WTC11 (cell line): ENCODE measurements at regions not wholly inside any gene's neighbourhood (a gene's known extent, or its start where the extent isn't known, plus 50 kb on each side); places are given as distances from the start of the nearest gene placed in this dataset.

ENCODE experiments used
- ATAC-seq: fragments of 200-7000 bp; cut with Tn5 transposase; 2 replicates; pipeline ENCODE4 v1.10.0; 2021; ENCODE audit warnings: mild to moderate bottlenecking, moderate library complexity
- CTCF ChIA-PET: fragments of 300-600 bp; sonication (Branson Sonifier 250); formaldehyde crosslinking; loops from one replicate; lab custom pipeline; 2021; ENCODE audit warnings: antibody characterized with exemption; lab: Charles Lee
- POLR2A ChIA-PET: fragments of 350-600 bp; sonication (Branson Sonifier 250); formaldehyde crosslinking; loops from one replicate; lab custom pipeline; 2021; ENCODE audit warnings: antibody characterized with exemption; lab: Charles Lee
- DNase-seq: peaks from one replicate; pipeline ENCODE4 v3.0.0; 2021; ENCODE audit warnings: low spot score
- H3K27ac Mint-ChIP-seq: 2 replicates; pipeline ENCODE4 v1.8.0; 2021; ENCODE audit warnings: mixed read lengths
- H3K27me3 Mint-ChIP-seq: 2 replicates; pipeline ENCODE4 v1.8.0; 2021; ENCODE audit warnings: low read depth, mild to moderate bottlenecking, moderate library complexity, mixed read lengths
- H3K36me3 Mint-ChIP-seq: 2 replicates; pipeline ENCODE4 v1.8.0; 2021; ENCODE audit warnings: mixed read lengths
- H3K4me1 Mint-ChIP-seq: 2 replicates; pipeline ENCODE4 v1.8.0; 2022; ENCODE audit warnings: mixed read lengths
- H3K4me3 Mint-ChIP-seq: 2 replicates; pipeline ENCODE4 v1.8.0; 2021; ENCODE audit warnings: mild to moderate bottlenecking, moderate library complexity, mixed read lengths
- H3K9me3 Mint-ChIP-seq: 2 replicates; pipeline ENCODE4 v1.8.0; 2021; ENCODE audit warnings: mixed read lengths
- OVOL2 ChIP-seq: fragments of 250-450 bp; sonication (Bioruptor Pico); IDR thresholded peaks from 2 replicates; pipeline ENCODE4 v1.9.0; 2021; ENCODE audit warnings: mild to moderate bottlenecking, borderline replicate concordance
- SP1 ChIP-seq: sonication (generic); formaldehyde crosslinking; conservative IDR thresholded peaks from 2 replicates; pipeline ENCODE4 v1.8.1; 2022; ENCODE audit warnings: missing genetic modification reagents
- ZBTB21 ChIP-seq: sonication (generic); formaldehyde crosslinking; IDR thresholded peaks from 2 replicates; pipeline ENCODE4 v1.8.1; 2023; ENCODE audit warnings: mild to moderate bottlenecking, missing genetic modification reagents, borderline replicate concordance
- ZNF232 ChIP-seq: sonication (generic); formaldehyde crosslinking; IDR thresholded peaks from 2 replicates; pipeline ENCODE4 v1.8.0; 2022; ENCODE audit warnings: mild to moderate bottlenecking, missing genetic modification reagents
- ZNF317 ChIP-seq: sonication (generic); formaldehyde crosslinking; IDR thresholded peaks from 2 replicates; pipeline ENCODE4 v1.8.1; 2023; ENCODE audit warnings: low read depth, mild to moderate bottlenecking, moderate library complexity, missing genetic modification reagents, borderline replicate concordance
- TF ChIP-seq, protein P1 (sequence below): sonication (generic); formaldehyde crosslinking; IDR thresholded peaks from 2 replicates; pipeline ENCODE4 v1.8.1; 2023; ENCODE audit warnings: mild to moderate bottlenecking, missing genetic modification reagents
- TF ChIP-seq, protein P2 (sequence below): sonication (generic); formaldehyde crosslinking; IDR thresholded peaks from 2 replicates; pipeline ENCODE4 v1.8.1; 2022; ENCODE audit warnings: missing genetic modification reagents, borderline replicate concordance
- TF ChIP-seq, protein P3 (sequence below): fragments of 250-450 bp; sonication (Bioruptor Pico); IDR thresholded peaks from 2 replicates; pipeline ENCODE4 v1.9.0; 2021; ENCODE audit warnings: moderate library complexity, mild to moderate bottlenecking, inconsistent platforms, borderline replicate concordance
- TF ChIP-seq, protein P4 (sequence below): fragments of 250-450 bp; sonication (Bioruptor Pico); IDR thresholded peaks from 2 replicates; pipeline ENCODE4 v1.9.0; 2021; ENCODE audit warnings: mild to moderate bottlenecking, borderline replicate concordance
- TF ChIP-seq, protein P5 (sequence below): fragments of 250-450 bp; sonication (Bioruptor Pico); conservative IDR thresholded peaks from 2 replicates; pipeline ENCODE4 v1.9.0; 2021; ENCODE audit warnings: mild to moderate bottlenecking
- TF ChIP-seq, protein P6 (sequence below): sonication (generic); formaldehyde crosslinking; IDR thresholded peaks from 2 replicates; pipeline ENCODE4 v1.8.0; 2023; ENCODE audit warnings: missing genetic modification reagents
- TF ChIP-seq, protein P7 (sequence below): sonication (generic); formaldehyde crosslinking; IDR thresholded peaks from 2 replicates; pipeline ENCODE4 v1.8.1; 2023; ENCODE audit warnings: mild to moderate bottlenecking, missing genetic modification reagents, borderline replicate concordance
- TF ChIP-seq, protein P8 (sequence below): sonication (generic); formaldehyde crosslinking; IDR thresholded peaks from 2 replicates; pipeline ENCODE4 v1.8.1; 2022; ENCODE audit warnings: mild to moderate bottlenecking, missing genetic modification reagents, moderate library complexity, borderline replicate concordance

DNA sequence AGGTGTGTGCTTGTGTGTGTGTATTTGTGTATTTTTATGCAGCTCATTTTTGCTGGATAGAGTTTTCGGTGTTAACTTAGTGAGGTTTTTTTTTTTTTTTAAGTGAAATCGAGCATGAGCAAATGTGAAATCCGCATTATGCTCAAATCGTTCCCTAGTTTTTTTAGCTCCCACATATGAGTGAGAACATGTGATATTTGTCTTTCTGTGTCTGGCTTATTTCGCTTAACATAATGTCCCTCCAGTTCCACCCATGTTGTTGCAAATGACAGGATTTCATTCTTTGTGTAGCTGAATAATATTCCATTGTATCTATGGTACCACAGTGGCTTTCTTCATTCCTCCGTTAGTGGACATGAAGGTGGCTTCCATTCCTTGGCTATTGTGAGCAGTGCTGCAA, 1103.3 kb upstream of the EEF2KMT start:
- Mint-ChIP-seq H3K27me3 (peaks cover 6% of the 10 kb centered on the region), H3K4me1 (no peaks in the 10 kb centered on the region), H3K27ac (no peak overlapping the region), H3K4me3 (no peak overlapping the region), H3K9me3 (peaks cover 82% of the 10 kb centered on the region), H3K36me3 (peaks cover 70% of the 10 kb centered on the region)
- ChIA-PET CTCF (no interaction called here), POLR2A (no interaction called here)
- no peak for ATAC-seq
- DNase-seq: no peak
- TF ChIP-seq, protein P1, sequence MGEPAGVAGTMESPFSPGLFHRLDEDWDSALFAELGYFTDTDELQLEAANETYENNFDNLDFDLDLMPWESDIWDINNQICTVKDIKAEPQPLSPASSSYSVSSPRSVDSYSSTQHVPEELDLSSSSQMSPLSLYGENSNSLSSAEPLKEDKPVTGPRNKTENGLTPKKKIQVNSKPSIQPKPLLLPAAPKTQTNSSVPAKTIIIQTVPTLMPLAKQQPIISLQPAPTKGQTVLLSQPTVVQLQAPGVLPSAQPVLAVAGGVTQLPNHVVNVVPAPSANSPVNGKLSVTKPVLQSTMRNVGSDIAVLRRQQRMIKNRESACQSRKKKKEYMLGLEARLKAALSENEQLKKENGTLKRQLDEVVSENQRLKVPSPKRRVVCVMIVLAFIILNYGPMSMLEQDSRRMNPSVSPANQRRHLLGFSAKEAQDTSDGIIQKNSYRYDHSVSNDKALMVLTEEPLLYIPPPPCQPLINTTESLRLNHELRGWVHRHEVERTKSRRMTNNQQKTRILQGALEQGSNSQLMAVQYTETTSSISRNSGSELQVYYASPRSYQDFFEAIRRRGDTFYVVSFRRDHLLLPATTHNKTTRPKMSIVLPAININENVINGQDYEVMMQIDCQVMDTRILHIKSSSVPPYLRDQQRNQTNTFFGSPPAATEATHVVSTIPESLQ (CRISPR knock-in tag): no peak
- TF ChIP-seq, protein P2, sequence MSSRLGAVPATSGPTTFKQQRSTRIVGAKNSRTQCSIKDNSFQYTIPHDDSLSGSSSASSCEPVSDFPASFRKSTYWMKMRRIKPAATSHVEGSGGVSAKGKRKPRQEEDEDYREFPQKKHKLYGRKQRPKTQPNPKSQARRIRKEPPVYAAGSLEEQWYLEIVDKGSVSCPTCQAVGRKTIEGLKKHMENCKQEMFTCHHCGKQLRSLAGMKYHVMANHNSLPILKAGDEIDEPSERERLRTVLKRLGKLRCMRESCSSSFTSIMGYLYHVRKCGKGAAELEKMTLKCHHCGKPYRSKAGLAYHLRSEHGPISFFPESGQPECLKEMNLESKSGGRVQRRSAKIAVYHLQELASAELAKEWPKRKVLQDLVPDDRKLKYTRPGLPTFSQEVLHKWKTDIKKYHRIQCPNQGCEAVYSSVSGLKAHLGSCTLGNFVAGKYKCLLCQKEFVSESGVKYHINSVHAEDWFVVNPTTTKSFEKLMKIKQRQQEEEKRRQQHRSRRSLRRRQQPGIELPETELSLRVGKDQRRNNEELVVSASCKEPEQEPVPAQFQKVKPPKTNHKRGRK: no peak
- TF ChIP-seq, protein P3, sequence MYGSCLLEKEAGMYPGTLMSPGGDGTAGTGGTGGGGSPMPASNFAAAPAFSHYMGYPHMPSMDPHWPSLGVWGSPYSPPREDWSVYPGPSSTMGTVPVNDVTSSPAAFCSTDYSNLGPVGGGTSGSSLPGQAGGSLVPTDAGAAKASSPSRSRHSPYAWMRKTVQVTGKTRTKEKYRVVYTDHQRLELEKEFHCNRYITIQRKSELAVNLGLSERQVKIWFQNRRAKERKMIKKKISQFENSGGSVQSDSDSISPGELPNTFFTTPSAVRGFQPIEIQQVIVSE (CRISPR knock-in tag): no peak

DNA sequence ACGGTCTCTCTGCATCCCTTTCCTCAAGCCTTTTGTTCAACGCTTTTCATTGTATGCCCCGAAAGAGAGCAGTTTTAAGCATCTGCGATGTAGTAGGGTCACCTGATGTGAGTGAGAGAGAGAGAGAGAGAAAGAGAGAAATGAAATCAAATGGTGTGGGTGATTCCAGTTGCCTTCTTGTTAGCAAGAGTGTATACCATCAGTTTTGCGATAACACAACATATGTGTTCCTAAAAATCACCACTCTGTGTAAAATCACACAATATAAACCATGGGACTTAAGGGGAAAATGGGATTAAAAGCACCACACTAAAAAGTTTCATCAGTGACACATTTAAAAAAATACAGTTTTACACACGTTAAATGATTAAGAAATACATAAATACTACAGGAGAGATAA, 1102.7 kb upstream of the EEF2KMT start:
- ATAC-seq: no peak
- Mint-ChIP-seq H3K4me3 (no peak overlapping the region), H3K27me3 (peaks cover 6% of the 10 kb centered on the region), H3K36me3 (peaks cover 67% of the 10 kb centered on the region), H3K4me1 (no peaks in the 10 kb centered on the region), H3K27ac (no peak overlapping the region), H3K9me3 (peaks cover 77% of the 10 kb centered on the region)
- CTCF ChIA-PET: no interaction called here
- TF ChIP-seq, protein P4, sequence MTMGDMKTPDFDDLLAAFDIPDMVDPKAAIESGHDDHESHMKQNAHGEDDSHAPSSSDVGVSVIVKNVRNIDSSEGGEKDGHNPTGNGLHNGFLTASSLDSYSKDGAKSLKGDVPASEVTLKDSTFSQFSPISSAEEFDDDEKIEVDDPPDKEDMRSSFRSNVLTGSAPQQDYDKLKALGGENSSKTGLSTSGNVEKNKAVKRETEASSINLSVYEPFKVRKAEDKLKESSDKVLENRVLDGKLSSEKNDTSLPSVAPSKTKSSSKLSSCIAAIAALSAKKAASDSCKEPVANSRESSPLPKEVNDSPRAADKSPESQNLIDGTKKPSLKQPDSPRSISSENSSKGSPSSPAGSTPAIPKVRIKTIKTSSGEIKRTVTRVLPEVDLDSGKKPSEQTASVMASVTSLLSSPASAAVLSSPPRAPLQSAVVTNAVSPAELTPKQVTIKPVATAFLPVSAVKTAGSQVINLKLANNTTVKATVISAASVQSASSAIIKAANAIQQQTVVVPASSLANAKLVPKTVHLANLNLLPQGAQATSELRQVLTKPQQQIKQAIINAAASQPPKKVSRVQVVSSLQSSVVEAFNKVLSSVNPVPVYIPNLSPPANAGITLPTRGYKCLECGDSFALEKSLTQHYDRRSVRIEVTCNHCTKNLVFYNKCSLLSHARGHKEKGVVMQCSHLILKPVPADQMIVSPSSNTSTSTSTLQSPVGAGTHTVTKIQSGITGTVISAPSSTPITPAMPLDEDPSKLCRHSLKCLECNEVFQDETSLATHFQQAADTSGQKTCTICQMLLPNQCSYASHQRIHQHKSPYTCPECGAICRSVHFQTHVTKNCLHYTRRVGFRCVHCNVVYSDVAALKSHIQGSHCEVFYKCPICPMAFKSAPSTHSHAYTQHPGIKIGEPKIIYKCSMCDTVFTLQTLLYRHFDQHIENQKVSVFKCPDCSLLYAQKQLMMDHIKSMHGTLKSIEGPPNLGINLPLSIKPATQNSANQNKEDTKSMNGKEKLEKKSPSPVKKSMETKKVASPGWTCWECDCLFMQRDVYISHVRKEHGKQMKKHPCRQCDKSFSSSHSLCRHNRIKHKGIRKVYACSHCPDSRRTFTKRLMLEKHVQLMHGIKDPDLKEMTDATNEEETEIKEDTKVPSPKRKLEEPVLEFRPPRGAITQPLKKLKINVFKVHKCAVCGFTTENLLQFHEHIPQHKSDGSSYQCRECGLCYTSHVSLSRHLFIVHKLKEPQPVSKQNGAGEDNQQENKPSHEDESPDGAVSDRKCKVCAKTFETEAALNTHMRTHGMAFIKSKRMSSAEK (CRISPR knock-in tag): no peak
- TF ChIP-seq, protein P5, sequence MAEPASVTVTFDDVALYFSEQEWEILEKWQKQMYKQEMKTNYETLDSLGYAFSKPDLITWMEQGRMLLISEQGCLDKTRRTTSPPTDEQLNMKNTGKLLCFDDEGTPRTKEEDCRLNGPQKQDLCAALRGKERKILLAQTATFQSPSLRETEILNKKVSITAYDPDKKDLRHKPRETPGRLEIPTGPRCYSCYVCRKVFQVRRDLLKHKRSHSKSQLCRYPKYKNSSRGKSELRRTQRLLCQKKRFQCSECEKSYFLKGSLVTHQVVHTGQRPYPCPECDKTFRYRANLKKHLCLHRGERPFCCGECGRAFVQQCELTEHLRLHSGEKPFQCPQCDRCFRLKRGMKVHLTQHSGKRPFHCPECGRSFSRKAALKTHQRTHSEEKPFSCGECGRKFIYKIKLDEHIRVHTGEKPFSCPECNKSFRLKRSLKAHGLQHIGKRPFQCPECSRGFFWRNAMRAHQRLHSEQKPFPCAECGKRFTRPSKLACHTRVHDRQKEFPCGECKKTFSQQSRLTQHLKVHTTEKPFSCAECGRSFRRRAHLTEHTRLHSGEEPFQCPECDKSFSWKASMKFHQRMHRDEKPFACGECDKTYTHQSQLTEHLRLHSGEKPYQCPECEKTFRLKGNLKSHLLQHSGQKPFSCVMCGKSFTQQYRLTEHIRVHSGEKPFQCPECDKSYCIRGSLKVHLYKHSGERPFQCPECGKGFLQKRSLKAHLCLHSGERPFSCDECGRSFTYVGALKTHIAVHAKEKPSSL: no peak
- TF ChIP-seq ZNF232 (CRISPR knock-in tag): no peak
- TF ChIP-seq, protein P6, sequence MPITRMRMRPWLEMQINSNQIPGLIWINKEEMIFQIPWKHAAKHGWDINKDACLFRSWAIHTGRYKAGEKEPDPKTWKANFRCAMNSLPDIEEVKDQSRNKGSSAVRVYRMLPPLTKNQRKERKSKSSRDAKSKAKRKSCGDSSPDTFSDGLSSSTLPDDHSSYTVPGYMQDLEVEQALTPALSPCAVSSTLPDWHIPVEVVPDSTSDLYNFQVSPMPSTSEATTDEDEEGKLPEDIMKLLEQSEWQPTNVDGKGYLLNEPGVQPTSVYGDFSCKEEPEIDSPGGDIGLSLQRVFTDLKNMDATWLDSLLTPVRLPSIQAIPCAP (CRISPR knock-in tag): no peak
- TF ChIP-seq, protein P7, sequence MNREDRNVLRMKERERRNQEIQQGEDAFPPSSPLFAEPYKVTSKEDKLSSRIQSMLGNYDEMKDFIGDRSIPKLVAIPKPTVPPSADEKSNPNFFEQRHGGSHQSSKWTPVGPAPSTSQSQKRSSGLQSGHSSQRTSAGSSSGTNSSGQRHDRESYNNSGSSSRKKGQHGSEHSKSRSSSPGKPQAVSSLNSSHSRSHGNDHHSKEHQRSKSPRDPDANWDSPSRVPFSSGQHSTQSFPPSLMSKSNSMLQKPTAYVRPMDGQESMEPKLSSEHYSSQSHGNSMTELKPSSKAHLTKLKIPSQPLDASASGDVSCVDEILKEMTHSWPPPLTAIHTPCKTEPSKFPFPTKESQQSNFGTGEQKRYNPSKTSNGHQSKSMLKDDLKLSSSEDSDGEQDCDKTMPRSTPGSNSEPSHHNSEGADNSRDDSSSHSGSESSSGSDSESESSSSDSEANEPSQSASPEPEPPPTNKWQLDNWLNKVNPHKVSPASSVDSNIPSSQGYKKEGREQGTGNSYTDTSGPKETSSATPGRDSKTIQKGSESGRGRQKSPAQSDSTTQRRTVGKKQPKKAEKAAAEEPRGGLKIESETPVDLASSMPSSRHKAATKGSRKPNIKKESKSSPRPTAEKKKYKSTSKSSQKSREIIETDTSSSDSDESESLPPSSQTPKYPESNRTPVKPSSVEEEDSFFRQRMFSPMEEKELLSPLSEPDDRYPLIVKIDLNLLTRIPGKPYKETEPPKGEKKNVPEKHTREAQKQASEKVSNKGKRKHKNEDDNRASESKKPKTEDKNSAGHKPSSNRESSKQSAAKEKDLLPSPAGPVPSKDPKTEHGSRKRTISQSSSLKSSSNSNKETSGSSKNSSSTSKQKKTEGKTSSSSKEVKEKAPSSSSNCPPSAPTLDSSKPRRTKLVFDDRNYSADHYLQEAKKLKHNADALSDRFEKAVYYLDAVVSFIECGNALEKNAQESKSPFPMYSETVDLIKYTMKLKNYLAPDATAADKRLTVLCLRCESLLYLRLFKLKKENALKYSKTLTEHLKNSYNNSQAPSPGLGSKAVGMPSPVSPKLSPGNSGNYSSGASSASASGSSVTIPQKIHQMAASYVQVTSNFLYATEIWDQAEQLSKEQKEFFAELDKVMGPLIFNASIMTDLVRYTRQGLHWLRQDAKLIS (CRISPR knock-in tag): no peak
- TF ChIP-seq, protein P8, sequence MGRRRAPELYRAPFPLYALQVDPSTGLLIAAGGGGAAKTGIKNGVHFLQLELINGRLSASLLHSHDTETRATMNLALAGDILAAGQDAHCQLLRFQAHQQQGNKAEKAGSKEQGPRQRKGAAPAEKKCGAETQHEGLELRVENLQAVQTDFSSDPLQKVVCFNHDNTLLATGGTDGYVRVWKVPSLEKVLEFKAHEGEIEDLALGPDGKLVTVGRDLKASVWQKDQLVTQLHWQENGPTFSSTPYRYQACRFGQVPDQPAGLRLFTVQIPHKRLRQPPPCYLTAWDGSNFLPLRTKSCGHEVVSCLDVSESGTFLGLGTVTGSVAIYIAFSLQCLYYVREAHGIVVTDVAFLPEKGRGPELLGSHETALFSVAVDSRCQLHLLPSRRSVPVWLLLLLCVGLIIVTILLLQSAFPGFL (CRISPR knock-in tag): no peak
- no peak for TF ChIP-seq OVOL2 (CRISPR knock-in tag)
- no peak for TF ChIP-seq ZNF317 (CRISPR knock-in tag)
- TF ChIP-seq ZBTB21 (CRISPR knock-in tag): no peak
- no peak for TF ChIP-seq SP1
- POLR2A ChIA-PET: no interaction called here
- DNase-seq: no peak
